Activated T-helper 1 cell treated with anti-CD3 and anti-CD28 coated beads, Interleukin-12 subunit alpha, Interleukin-12 subunit beta, Interleukin-2, Interleukin-4 antibody, amounts not matched to agents 30 ng/mL and 10 ng/mL and 1 ng/mL, durations not matched to agents 14 hours and 24 hours and 36 hours (primary cell): ENCODE measurements at regions not wholly inside any gene's neighbourhood (a gene's known extent, or its start where the extent isn't known, plus 50 kb on each side); places are given as distances from the start of the nearest gene placed in this dataset.
A peak's percentile ranks its signal among the peaks of the same experiment; 100 is the strongest.
"Not testable (repeated sequence)": the region's sequence is repeated elsewhere in the genome, so short reads cannot be mapped to it uniquely, and the experiment has no call there.

Experiments
- DNase-seq: peaks from one replicate; pipeline ENCODE4 v3.0.0; 2021; ENCODE audit warnings: low spot score
- H3K27ac Mint-ChIP-seq: one replicate; pipeline ENCODE4 v1.8.0; 2021; ENCODE audit warnings: mild to moderate bottlenecking, mixed read lengths
- H3K27me3 Mint-ChIP-seq: one replicate; pipeline ENCODE4 v1.8.0; 2022; ENCODE audit warnings: mild to moderate bottlenecking, moderate library complexity, mixed read lengths; ENCODE audit not compliant: insufficient read depth
- H3K36me3 Mint-ChIP-seq: one replicate; pipeline ENCODE4 v1.8.0; 2021; ENCODE audit warnings: low read depth, mixed read lengths
- H3K4me1 Mint-ChIP-seq: one replicate; pipeline ENCODE4 v1.8.0; 2021; ENCODE audit warnings: low read depth, mixed read lengths
- H3K4me3 Mint-ChIP-seq: one replicate; pipeline ENCODE4 v1.8.0; 2021; ENCODE audit warnings: mild to moderate bottlenecking, moderate library complexity, mixed read lengths
- H3K9me3 Mint-ChIP-seq: one replicate; pipeline ENCODE4 v1.8.0; 2021; ENCODE audit warnings: mixed read lengths
- intact Hi-C: fragments of 100-400 bp; cut with micrococcal nuclease; formaldehyde crosslinking; loops from one replicate; pipeline ENCODE4 v1.15.1; 2024

DNA sequence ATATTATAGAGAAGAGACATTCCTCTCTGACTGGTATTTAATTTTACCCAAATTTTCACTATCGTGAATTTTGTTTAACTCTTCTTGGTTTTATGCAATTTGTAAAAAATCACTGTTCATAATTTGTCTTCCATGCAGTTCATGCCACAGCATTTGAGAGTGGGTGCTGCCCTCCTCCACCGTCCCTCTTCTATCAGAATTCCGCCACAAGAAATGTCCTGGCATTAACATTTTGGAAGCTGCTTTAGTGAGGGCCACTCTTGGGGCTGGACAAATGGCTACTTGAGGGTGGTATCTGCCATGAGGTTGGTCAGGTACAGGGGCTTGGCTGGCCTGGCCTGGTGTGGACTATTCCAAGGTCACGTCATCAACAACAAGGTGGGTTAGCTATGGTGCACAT lies 68.3 kb upstream of the CLDN5 start:
- H3K27ac Mint-ChIP-seq, result no peak overlapping the region
- no peaks in the 10 kb centered on the region for H3K27me3 Mint-ChIP-seq
- no peak for DNase-seq
- no peak overlapping the region for H3K4me3 Mint-ChIP-seq
- H3K36me3 Mint-ChIP-seq, result no peaks in the 10 kb centered on the region
- H3K4me1 Mint-ChIP-seq, result peaks cover 7% of the 10 kb centered on the region
- intact Hi-C loops, result no loop called here
- no peaks in the 10 kb centered on the region for H3K9me3 Mint-ChIP-seq

DNA sequence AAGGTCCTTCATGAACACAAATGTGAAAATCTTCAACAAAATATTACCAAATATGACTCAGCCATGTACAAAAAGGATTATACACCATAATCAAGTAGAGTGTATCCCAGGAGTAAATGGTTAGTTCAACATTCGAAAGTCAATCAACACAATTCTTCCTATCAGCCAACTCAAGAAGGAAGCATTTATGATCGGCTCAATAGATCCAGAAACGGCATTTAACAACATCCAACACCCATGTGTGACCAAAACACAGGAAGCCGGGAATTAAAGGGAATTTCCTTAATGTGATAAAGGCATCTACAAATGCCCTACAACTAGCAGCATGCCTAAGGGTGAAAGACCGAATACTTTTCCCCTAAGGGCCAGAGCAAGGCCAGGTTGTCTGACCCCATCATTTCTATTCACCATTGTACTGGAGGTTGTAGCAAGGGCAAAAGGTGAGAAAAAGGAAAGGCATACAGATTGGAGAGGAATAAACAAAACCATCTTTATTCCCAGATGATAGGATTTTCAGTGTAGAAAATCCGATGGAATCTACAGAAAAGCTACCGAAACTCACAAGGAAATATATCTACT lies 69.9 kb upstream of the CLDN5 start:
- H3K36me3 Mint-ChIP-seq, result no peaks in the 10 kb centered on the region
- H3K9me3 Mint-ChIP-seq, result no peaks in the 10 kb centered on the region
- peaks cover 23% of the 10 kb centered on the region for H3K4me1 Mint-ChIP-seq
- no peak overlapping the region for H3K27ac Mint-ChIP-seq
- no peak overlapping the region for H3K4me3 Mint-ChIP-seq
- DNase-seq, result no peak
- no peaks in the 10 kb centered on the region for H3K27me3 Mint-ChIP-seq
- intact Hi-C loops, result no loop called here

DNA sequence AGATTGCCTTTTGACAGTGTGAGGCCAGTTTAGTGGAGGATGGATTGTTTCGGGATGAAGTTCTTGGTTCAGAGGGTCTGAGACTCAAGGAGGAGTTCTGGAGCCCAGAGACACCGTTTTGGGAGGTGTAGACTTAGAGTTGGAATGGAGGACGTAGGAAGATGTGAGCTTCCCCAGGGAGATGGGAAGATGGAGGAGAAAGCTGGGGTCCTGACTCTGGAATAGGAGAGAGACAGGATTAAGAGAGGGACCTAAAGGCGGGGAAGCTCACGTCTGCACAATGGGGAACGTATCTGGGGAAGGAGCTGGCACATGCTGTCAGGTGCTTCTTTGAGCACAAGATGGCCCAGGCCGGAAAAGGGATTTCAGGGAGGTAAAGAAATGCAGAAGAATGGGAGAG lies 71.3 kb upstream of the CLDN5 start:
- DNase-seq, result no peak
- no peak overlapping the region for H3K4me3 Mint-ChIP-seq
- no peaks in the 10 kb centered on the region for H3K9me3 Mint-ChIP-seq
- H3K27me3 Mint-ChIP-seq, result no peaks in the 10 kb centered on the region
- peaks cover 23% of the 10 kb centered on the region for H3K4me1 Mint-ChIP-seq
- no peak overlapping the region for H3K27ac Mint-ChIP-seq
- H3K36me3 Mint-ChIP-seq, result no peaks in the 10 kb centered on the region
- intact Hi-C loops, result no loop called here

DNA sequence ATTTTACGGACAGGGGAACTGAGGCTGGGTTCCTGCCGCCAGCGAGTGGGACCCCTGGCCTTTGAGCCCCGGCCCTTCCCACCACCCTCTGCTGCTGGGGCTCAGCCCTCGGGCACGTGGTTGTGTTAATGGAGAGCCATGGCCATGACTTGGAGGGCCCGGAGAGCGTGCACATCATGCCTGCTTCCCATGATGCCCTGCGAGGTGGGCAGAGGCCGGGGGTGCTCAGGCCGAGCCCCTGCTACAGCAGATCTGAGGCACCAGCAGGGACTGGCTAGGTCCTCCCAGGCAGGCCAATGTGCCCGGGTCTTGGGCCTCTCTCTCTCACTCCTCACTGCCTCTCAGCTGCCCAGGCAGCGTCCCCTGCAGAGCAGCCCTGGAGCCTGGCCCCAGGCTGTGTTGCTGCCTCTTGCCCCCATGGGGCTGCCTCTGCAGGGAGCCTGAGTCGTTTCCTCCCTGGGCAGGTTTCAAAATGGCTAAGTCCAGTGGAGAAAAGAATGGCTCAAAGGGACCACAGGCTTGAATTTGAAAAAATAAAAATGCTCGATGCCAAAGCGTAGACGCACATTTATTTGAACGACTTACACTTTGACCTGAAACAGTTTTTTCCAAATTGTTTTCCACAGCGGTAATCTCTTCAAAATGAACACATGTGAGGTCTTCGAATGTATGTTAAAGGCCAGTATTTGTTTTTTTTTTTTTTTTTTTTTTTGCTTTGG lies 72.6 kb upstream of the CLDN5 start:
- Mint-ChIP-seq H3K27me3 (no peaks in the 10 kb centered on the region), H3K4me1 (peaks cover 27% of the 10 kb centered on the region), H3K36me3 (no peaks in the 10 kb centered on the region), H3K4me3 (no peak overlapping the region), H3K27ac (peak overlapping the region; percentile 59), H3K9me3 (no peaks in the 10 kb centered on the region)
- intact Hi-C loops, result no loop called here
- DNase-seq, result no peak

DNA sequence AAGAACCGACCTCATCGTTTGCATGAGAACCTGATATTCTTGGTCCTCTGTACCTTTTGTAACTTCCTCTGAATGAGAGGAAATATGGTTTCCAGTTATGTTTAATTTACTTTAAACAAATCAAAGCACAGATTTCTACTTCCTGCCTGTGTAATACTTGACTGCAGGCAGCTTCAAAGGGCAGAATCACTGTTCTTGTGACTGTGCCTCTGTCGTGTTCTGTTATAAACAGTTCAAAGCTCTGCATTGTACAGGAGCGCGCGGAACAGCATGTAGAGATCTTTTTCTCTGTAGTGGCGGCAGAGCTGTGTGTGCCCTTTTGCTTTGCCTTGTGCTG lies 73.2 kb upstream of the CLDN5 start:
- H3K4me1 Mint-ChIP-seq, result peaks cover 31% of the 10 kb centered on the region
- peak overlapping the region; percentile 59 for H3K27ac Mint-ChIP-seq
- no peaks in the 10 kb centered on the region for H3K36me3 Mint-ChIP-seq
- no peaks in the 10 kb centered on the region for H3K9me3 Mint-ChIP-seq
- no peaks in the 10 kb centered on the region for H3K27me3 Mint-ChIP-seq
- peak overlapping the region; percentile 23 for H3K4me3 Mint-ChIP-seq
- intact Hi-C loops, result no loop called here
- peak; percentile 21 for DNase-seq

DNA sequence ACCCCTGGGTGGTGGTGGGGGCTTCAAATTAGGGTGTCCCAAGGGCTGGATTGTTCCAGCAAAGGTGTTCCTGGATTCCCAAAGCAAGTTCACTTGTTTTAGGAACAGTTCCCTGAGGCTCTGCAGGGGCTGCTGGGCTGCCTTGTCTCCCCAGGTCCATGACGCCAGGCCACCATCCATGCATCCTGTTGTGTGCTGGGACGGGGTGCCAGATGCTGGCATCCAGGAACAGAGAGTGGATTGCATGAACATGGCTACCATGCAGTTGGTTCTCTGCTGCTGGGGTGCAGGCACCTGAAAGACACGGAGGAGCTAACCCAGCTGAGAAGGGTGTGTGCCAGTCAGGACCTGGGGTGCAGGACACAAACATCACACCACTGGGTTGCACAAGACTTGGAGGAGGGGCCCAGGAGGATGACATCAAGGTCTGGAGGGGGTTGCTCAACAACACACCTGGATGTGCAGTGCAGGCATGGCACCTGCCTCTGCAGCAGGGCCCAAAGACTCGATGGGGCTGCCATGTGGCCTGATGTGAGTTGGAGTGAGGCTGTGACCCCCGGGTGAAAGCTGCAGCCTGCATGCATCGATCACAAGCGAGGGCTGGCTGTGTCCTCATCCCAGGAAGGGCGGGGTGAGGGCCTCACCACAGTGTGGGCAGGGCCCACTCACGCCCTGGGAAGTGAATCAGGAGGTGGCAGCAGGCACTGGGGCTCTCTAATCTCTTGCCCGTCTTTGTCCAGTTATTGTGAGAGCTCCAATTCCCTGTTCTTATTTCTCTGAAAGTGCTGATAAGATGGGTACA lies 74.0 kb upstream of the CLDN5 start:
- Mint-ChIP-seq H3K36me3 (peaks cover 2% of the 10 kb centered on the region), H3K27ac (peak overlapping the region; percentile 65), H3K9me3 (no peaks in the 10 kb centered on the region), H3K4me1 (peaks cover 39% of the 10 kb centered on the region), H3K4me3 (peak overlapping the region; percentile 37), H3K27me3 (no peaks in the 10 kb centered on the region)
- no peak for DNase-seq
- intact Hi-C loops, result no loop called here

DNA sequence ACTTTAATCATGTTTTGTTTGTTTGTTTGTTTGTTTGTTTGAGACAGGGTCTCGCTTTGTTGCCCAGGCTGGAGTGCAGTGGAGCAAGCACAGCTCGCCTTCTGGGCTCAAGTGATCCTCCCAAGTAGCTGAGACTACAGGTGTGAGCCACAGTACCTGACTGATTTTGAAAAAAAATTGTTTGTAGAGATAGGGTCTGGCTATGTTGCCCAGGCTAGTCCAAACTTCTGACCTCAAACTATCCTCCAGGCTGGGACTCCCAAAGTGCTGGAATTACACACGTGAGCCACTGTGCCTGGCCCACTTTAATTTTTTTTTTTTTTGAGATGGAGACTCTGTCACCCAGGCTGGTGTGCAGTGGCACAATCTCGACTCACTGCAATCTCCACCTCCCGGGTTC lies 74.8 kb upstream of the CLDN5 start:
- H3K27ac Mint-ChIP-seq, result no peak overlapping the region
- H3K9me3 Mint-ChIP-seq, result no peaks in the 10 kb centered on the region
- no peaks in the 10 kb centered on the region for H3K27me3 Mint-ChIP-seq
- H3K4me3 Mint-ChIP-seq, result peak overlapping the region; percentile 37
- intact Hi-C loops, result no loop called here
- no peak for DNase-seq
- H3K36me3 Mint-ChIP-seq, result peaks cover 2% of the 10 kb centered on the region
- H3K4me1 Mint-ChIP-seq, result peaks cover 42% of the 10 kb centered on the region

DNA sequence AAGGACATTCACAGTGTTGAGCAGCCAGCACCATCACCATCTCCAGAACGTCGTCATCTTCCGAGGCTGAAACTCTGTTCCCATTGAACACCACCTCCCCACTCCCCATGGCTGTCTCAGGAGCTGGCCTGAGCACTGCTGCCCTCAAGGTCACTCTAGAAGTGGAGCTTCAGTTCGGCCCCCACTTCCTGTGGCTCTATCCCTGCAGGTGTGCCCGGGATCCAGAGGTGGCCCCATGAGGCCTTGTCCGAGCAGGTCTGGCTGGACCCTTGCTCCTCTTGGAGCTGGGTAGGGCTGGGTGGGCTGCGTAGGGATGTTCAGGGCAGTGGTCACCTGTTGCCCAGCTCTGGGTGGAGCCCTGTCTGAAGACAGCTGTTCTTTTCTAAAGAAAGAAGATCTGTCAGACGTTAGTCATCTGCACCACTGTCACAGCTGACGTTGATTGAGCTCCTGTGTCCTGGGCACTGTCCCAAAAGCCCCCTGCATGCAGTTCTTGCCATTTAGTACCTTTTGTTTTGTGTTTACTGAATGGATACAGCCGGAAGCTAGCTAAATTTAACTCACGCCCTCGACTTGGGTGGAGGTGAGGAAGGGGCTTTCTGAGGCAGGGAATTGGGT lies 75.5 kb upstream of the CLDN5 start:
- no peaks in the 10 kb centered on the region for H3K27me3 Mint-ChIP-seq
- DNase-seq, result no peak
- H3K27ac Mint-ChIP-seq, result no peak overlapping the region
- no peak overlapping the region for H3K4me3 Mint-ChIP-seq
- intact Hi-C loops, result no loop called here
- H3K9me3 Mint-ChIP-seq, result no peaks in the 10 kb centered on the region
- H3K36me3 Mint-ChIP-seq, result peaks cover 2% of the 10 kb centered on the region
- peaks cover 46% of the 10 kb centered on the region for H3K4me1 Mint-ChIP-seq

DNA sequence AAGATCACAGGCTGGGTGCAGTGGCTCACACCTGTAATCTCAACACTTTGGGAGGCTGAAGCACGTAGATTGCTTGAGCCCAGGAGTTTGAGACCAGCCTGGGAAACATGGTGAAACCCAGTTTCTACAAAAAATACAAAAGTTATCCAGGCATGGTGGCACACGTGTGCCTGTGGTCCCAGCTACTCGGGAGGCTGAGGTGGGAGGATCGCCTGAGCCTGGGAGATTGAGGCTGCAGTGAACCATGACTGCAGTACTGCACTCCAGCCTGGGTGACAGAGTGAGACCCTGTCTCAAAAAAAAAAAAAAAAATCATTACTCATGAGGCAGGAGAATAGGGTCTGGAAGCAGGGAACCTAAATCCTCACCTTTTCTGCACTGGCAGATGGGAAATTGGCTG lies 79.1 kb upstream of the CLDN5 start:
- H3K27me3 Mint-ChIP-seq, H3K36me3 Mint-ChIP-seq, intact Hi-C loops, H3K4me3 Mint-ChIP-seq, H3K27ac Mint-ChIP-seq, DNase-seq, H3K9me3 Mint-ChIP-seq: not testable (repeated sequence)
- H3K4me1 Mint-ChIP-seq, result peaks cover 48% of the 10 kb centered on the region

DNA sequence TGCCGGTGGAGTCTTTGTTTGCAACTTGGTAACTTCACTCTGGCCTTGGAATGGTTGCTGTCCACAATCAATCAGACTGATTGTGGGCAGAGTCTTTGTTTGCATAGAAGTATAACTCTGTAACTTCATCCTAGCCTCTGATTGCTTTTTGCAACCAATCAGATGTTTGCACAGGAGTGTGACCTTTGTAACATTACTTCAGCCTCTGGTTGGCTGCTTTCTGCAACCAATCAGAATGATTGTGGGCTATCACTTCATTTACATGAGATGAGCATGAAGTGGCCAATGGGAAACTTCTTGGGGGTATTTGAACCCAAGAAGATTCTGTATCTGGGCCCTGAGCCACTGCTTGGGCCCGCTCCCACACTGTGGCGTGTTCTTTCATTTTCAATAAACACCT lies 79.6 kb upstream of the CLDN5 start:
- Mint-ChIP-seq H3K27me3 (no peaks in the 10 kb centered on the region), H3K4me1 (peaks cover 48% of the 10 kb centered on the region), H3K4me3 (no peak overlapping the region), H3K36me3 (peaks cover 2% of the 10 kb centered on the region), H3K27ac (no peak overlapping the region), H3K9me3 (no peaks in the 10 kb centered on the region)
- DNase-seq, result no peak
- intact Hi-C loops, result no loop called here

DNA sequence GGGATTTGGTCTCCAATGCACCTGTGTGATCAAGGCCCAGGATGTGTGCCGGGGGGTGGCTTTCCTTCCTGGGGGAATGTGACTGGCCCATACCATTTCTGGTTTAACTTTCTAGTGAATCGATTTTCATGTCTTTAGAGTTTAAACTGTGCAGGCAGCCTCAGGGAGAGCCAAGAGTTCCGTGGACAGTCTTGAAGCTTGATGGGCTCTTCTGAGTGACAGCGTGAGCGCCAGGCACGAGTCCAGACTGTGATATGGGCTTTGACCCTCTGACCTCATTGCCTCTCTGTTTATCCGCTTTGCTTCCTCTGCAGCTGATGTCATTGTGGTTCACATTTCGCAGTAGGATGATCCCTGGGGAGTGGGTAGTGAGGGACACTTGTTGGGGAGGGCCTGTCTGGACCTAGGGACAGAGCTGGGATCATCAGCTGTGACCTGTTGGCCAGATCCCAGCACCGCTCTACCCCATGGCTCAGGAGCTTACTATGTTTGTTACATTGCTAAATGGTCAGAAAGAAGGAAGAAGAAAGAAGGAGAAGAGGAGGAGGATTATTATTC lies 80.6 kb upstream of the CLDN5 start:
- Mint-ChIP-seq H3K27ac (no peak overlapping the region), H3K4me1 (peaks cover 52% of the 10 kb centered on the region)
- DNase-seq, result no peak

DNA sequence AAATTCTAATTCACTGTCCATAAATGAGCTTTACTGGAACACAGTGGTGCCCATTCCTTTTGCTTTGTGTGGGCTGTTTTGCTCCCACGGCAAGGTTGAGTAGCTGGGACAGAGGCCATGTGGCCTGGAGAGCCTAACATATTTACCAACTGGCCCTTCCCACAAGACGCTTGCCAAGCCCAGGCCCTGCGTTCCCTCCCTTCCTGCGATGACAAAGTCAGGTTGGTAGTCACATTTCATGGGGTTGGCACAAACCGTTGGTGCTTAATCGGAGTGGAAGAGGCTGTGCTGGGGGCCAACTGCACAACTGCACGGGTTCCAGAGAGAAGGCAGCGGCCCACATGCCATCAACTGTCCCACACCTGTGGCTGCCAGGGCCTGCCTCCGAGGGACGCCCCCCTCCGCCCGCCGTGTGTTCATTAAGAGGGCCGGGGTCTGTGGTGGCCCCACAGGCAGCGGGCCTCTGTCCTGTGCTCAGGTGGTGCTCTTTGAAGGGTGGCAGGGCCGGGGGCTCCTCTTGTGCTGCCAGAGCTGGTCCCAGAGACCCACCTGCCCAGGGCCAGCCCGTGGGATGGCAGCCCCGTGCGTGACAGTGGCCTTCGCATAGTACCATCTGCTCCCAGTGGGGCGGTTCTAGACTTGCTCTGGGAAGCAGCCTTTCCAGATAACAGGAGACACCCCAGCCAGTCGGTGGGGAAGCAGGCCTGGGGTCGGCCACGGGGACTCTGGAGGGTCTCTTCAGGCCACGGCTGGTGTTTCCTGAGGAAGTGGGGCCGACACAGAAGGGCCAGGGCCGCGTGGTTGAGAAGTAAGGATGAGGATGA lies 81.5 kb upstream of the CLDN5 start:
- peaks cover 2% of the 10 kb centered on the region for H3K36me3 Mint-ChIP-seq
- no peak overlapping the region for H3K27ac Mint-ChIP-seq
- peaks cover 2% of the 10 kb centered on the region for H3K27me3 Mint-ChIP-seq
- no peak for DNase-seq
- no peak overlapping the region for H3K4me3 Mint-ChIP-seq
- intact Hi-C loops, result loop anchor here (2.0 kb wide), 1 partner anchor 29 kb away; no protein-coding TSS in a partner anchor
- no peaks in the 10 kb centered on the region for H3K9me3 Mint-ChIP-seq
- H3K4me1 Mint-ChIP-seq, result peaks cover 58% of the 10 kb centered on the region

More for the DNA sequence above, 80.6 kb upstream of the CLDN5 start:
- Mint-ChIP-seq H3K36me3 (peaks cover 2% of the 10 kb centered on the region), H3K9me3 (no peaks in the 10 kb centered on the region), H3K27me3 (peaks cover 2% of the 10 kb centered on the region), H3K4me3 (no peak overlapping the region)
- intact Hi-C loops, result no loop called here
